ENCODE measurements at regions not wholly inside any gene's neighbourhood (a gene's known extent, or its start where the extent isn't known, plus 50 kb on each side); places are given as distances from the start of the nearest gene placed in this dataset.
"Not testable (repeated sequence)": the region's sequence is repeated elsewhere in the genome, so short reads cannot be mapped to it uniquely, and the experiment has no call there.

- TF ChIP-seq CTCF (IDR thresholded peaks at IDR 0.05; ENCODE audit: insufficient read depth, low read depth, low read length): no peak
- DNase-seq (ENCODE audit: low read depth): no peak
- no peak overlapping the region for H3K4me3 ChIP-seq (ENCODE audit: low read depth, low read length)
Observed at GRCh38 chr10:64762861-64763260, 1241.7 kb downstream of the REEP3 start.

- TF ChIP-seq CTCF (IDR thresholded peaks at IDR 0.05; ENCODE audit: insufficient read depth, low read depth, low read length): no peak
- no peak overlapping the region for H3K4me3 ChIP-seq (ENCODE audit: low read depth, low read length)
- no peak for DNase-seq (ENCODE audit: low read depth)
Observed at GRCh38 chr10:64765498-64765897, 1244.3 kb downstream of the REEP3 start.

- DNase-seq (ENCODE audit: low read depth): no peak
- no peak overlapping the region for H3K4me3 ChIP-seq (ENCODE audit: low read depth, low read length)
Observed at GRCh38 chr10:64771253-64772050, 1250.3 kb downstream of the REEP3 start.

GRCh38 chr10:64773357-64773756 is 1252.2 kb downstream of the REEP3 start:
- no peak overlapping the region for H3K4me3 ChIP-seq (ENCODE audit: low read depth, low read length)
- no peak for DNase-seq (ENCODE audit: low read depth)
- no peak for TF ChIP-seq CTCF (IDR thresholded peaks at IDR 0.05; ENCODE audit: insufficient read depth, low read depth, low read length)

More at GRCh38 chr10:64771253-64772050, 1250.3 kb downstream of the REEP3 start:
- TF ChIP-seq CTCF (IDR thresholded peaks at IDR 0.05; ENCODE audit: insufficient read depth, low read depth, low read length): no peak

- not testable (repeated sequence) for DNase-seq (ENCODE audit: low read depth); H3K4me3 ChIP-seq (ENCODE audit: low read depth, low read length)
Observed at GRCh38 chr10:64784451-64784850, 1263.2 kb downstream of the REEP3 start.

- no peak for TF ChIP-seq CTCF (IDR thresholded peaks at IDR 0.05; ENCODE audit: insufficient read depth, low read depth, low read length)
- no peak for DNase-seq (ENCODE audit: low read depth)
- no peak overlapping the region for H3K4me3 ChIP-seq (ENCODE audit: low read depth, low read length)
Observed at GRCh38 chr10:64785816-64786215, 1264.6 kb downstream of the REEP3 start.

- DNase-seq (ENCODE audit: low read depth): no peak
- TF ChIP-seq CTCF (IDR thresholded peaks at IDR 0.05; ENCODE audit: insufficient read depth, low read depth, low read length): no peak
- no peak overlapping the region for H3K4me3 ChIP-seq (ENCODE audit: low read depth, low read length)
Observed at GRCh38 chr10:64786989-64787388, 1265.8 kb downstream of the REEP3 start.
